BE2C (cell line): ENCODE measurements at regions not wholly inside any gene's neighbourhood (a gene's known extent, or its start where the extent isn't known, plus 50 kb on each side); places are given as distances from the start of the nearest gene placed in this dataset.

Experiments
- DNase-seq: peaks from one replicate; pipeline ENCODE4 v3.0.0-alpha.2; 2020
- H3K27me3 ChIP-seq: fragments of 250-450 bp; sonication (Bioruptor Pico); 2 replicates; pipeline ENCODE4 v1.5.1; 2020; ENCODE audit warnings: mild to moderate bottlenecking
- H3K36me3 ChIP-seq: fragments of 250-450 bp; sonication (Bioruptor Pico); 2 replicates; pipeline ENCODE4 v1.5.1; 2020; ENCODE audit warnings: mild to moderate bottlenecking
- H3K4me1 ChIP-seq: fragments of 250-450 bp; sonication (Bioruptor Pico); 2 replicates; pipeline ENCODE4 v1.5.1; 2020
- H3K4me3 ChIP-seq: 2 replicates; pipeline ENCODE4 v1.5.1; 2011; ENCODE audit warnings: low read depth, low read length
- H3K9me3 ChIP-seq: fragments of 250-450 bp; sonication (Bioruptor Pico); 2 replicates; pipeline ENCODE4 v1.5.1; 2020
- CTCF ChIP-seq: IDR thresholded peaks from 2 replicates; pipeline ENCODE4 v1.5.1; 2012; ENCODE audit warnings: mild to moderate bottlenecking, low read depth, low read length

GRCh38 chr13:109869312-109870237, 83.2 kb upstream of the IRS2 start:
- H3K9me3 ChIP-seq = no peaks in the 10 kb centered on the region
- peak; percentile 48 for TF ChIP-seq CTCF
- H3K27me3 ChIP-seq = peaks cover 3% of the 10 kb centered on the region; the same call in 1 of the 2 replicates
- peak overlapping the region; percentile 67 for H3K4me3 ChIP-seq
- H3K4me1 ChIP-seq = peaks cover 2% of the 10 kb centered on the region; the same call in 1 of the 2 replicates
- H3K36me3 ChIP-seq = no peaks in the 10 kb centered on the region
- DNase-seq = peak; percentile 90

DNA sequence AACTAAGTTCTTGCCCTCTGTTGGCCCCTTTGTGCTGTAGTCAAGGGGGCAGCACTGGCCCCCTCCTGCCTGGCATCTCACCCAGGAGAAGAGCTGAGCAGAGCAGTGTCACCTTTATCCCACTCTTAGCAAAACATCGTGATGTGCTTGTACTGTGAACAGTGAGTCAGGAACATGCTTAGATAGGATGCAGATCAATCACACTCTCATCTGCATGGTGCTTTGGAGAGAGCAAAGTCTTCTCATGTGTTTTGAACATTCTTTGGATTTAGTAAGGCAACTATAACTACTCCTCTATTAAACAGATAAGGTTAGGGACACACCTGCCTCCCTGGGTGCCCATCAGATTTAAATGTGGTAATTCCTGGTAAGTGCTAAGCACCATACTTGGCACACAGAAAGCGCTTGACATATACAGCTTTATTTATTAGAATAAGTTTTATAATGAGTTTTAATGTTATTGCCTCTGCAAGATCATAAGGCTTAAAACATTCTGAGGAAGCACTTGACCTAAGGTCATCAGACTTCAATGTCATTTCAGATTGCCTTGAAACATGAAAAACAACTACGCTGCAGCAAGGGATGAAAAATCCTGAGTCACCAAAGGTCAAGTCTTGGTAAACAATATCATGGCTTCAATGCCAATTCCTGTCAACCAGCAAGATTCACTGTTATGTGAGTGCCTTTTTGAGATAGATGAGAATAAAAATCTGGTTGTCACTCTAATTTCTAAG, 82.4 kb upstream of the IRS2 start:
- no peak for DNase-seq
- Histone ChIP-seq H3K4me1 (peaks cover 2% of the 10 kb centered on the region; the same call in 1 of the 2 replicates), H3K9me3 (no peaks in the 10 kb centered on the region), H3K4me3 (peak overlapping the region; percentile 67), H3K27me3 (peaks cover 5% of the 10 kb centered on the region), H3K36me3 (no peaks in the 10 kb centered on the region)
- no peak for TF ChIP-seq CTCF

DNA sequence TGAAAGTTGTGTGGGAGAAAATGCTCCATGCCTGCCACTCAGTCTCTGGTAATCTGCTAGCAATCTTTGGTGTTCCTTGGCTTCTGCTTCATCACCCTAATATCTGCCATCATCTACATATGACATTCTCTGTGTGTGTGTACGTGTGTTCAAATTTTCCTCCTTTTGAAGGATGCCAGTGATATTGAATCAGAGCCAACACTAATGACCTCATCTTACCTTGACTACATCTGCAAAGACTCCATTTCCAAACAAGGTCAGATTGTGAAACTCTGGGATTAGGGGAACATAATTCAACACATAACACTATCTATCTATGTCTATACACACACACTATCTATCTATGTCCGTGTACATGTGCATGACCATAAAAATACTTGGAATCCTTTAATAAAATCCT, 81.4 kb upstream of the IRS2 start:
- DNase-seq = no peak
- H3K4me1 ChIP-seq = peaks cover 2% of the 10 kb centered on the region; the same call in 1 of the 2 replicates
- H3K4me3 ChIP-seq = no peak overlapping the region
- no peak for TF ChIP-seq CTCF
- no peaks in the 10 kb centered on the region for H3K36me3 ChIP-seq
- H3K27me3 ChIP-seq = peaks cover 15% of the 10 kb centered on the region
- H3K9me3 ChIP-seq = no peaks in the 10 kb centered on the region

- Histone ChIP-seq H3K4me3 (no peak overlapping the region), H3K4me1 (no peaks in the 10 kb centered on the region), H3K27me3 (peaks cover 32% of the 10 kb centered on the region), H3K36me3 (no peaks in the 10 kb centered on the region), H3K9me3 (no peaks in the 10 kb centered on the region)
- TF ChIP-seq CTCF = no peak
- no peak for DNase-seq
Observed at GRCh38 chr13:109862627-109863026, 76.2 kb upstream of the IRS2 start.

- H3K36me3 ChIP-seq = no peaks in the 10 kb centered on the region
- TF ChIP-seq CTCF = no peak
- no peak for DNase-seq
- H3K4me3 ChIP-seq = no peak overlapping the region
- no peaks in the 10 kb centered on the region for H3K9me3 ChIP-seq
- H3K4me1 ChIP-seq = no peaks in the 10 kb centered on the region
- peaks cover 35% of the 10 kb centered on the region for H3K27me3 ChIP-seq
Observed at GRCh38 chr13:109859898-109860297, 73.5 kb upstream of the IRS2 start.
